ENCODE measurements at regions not wholly inside any gene's neighbourhood (a gene's known extent, or its start where the extent isn't known, plus 50 kb on each side); places are given as distances from the start of the nearest gene placed in this dataset.

DNA sequence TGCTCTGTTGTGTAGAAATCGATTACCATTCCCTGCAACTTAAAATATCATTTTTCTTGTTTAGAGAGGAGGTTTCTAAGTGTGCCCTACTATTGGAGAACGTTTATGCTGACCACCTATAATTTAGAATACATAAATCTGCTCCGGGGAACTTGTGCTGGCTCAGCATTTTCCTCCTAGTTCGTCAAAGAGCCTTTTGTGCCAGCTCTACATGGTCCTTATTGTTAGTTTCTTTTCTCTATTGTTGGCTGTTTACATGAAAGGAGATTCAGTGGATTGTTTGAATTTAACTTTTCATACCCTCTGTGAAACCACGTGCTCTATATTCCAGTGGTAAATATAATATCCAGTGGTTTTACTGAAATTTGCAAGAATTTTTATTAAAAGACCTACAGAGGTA lies 53.4 kb upstream of the ATP8A1 start:
- TF ChIP-seq, protein P1, sequence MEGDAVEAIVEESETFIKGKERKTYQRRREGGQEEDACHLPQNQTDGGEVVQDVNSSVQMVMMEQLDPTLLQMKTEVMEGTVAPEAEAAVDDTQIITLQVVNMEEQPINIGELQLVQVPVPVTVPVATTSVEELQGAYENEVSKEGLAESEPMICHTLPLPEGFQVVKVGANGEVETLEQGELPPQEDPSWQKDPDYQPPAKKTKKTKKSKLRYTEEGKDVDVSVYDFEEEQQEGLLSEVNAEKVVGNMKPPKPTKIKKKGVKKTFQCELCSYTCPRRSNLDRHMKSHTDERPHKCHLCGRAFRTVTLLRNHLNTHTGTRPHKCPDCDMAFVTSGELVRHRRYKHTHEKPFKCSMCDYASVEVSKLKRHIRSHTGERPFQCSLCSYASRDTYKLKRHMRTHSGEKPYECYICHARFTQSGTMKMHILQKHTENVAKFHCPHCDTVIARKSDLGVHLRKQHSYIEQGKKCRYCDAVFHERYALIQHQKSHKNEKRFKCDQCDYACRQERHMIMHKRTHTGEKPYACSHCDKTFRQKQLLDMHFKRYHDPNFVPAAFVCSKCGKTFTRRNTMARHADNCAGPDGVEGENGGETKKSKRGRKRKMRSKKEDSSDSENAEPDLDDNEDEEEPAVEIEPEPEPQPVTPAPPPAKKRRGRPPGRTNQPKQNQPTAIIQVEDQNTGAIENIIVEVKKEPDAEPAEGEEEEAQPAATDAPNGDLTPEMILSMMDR (IDR thresholded peaks at IDR 0.05; ENCODE audit: low read depth, low read length) = no peak
- no peak for TF ChIP-seq EZH2phosphoT487 (IDR thresholded peaks at IDR 0.05; ENCODE audit: low read depth)

Measured in OCI-LY3 (cell line).